H9 (cell line): ENCODE measurements at regions not wholly inside any gene's neighbourhood (a gene's known extent, or its start where the extent isn't known, plus 50 kb on each side); places are given as distances from the start of the nearest gene placed in this dataset.

Experiments used
- DNase-seq: peaks from one replicate; pipeline ENCODE4 v3.0.0-alpha.2; 2017
- H2AFZ ChIP-seq: one replicate; pipeline ENCODE4 v1.6.1; 2013; ENCODE audit warnings: mild to moderate bottlenecking, low read length, control low read depth, moderate library complexity
- H2AK5ac ChIP-seq: 2 replicates; pipeline ENCODE4 v1.6.1; 2013; ENCODE audit warnings: low read length, control low read depth, mixed read lengths; ENCODE audit not compliant: insufficient read length
- H2BK120ac ChIP-seq: one replicate; pipeline ENCODE4 v1.6.1; 2013; ENCODE audit warnings: low read depth, mild to moderate bottlenecking, low read length, control low read depth, inconsistent platforms; ENCODE audit not compliant: poor library complexity, severe bottlenecking
- H2BK12ac ChIP-seq: 2 replicates; pipeline ENCODE4 v1.6.1; 2013; ENCODE audit warnings: low read length, control low read depth, mixed read lengths, low read depth; ENCODE audit not compliant: insufficient read length
- H2BK15ac ChIP-seq: 2 replicates; pipeline ENCODE4 v1.6.1; 2013; ENCODE audit warnings: low read depth, low read length, control low read depth
- H2BK20ac ChIP-seq: one replicate; pipeline ENCODE4 v1.6.1; 2013; ENCODE audit warnings: low read depth, mild to moderate bottlenecking, low read length, control low read depth, inconsistent platforms; ENCODE audit not compliant: poor library complexity, severe bottlenecking
- H2BK5ac ChIP-seq: 2 replicates; pipeline ENCODE4 v1.6.1; 2013; ENCODE audit warnings: low read length, control low read depth, mixed read lengths; ENCODE audit not compliant: insufficient read length
- H3K14ac ChIP-seq: 2 replicates; pipeline ENCODE4 v1.6.1; 2013; ENCODE audit warnings: low read length, control low read depth; ENCODE audit not compliant: insufficient read depth
- H3K18ac ChIP-seq: 2 replicates; pipeline ENCODE4 v1.6.1; 2013; ENCODE audit warnings: low read depth, mild to moderate bottlenecking, mixed read lengths, low read length, control low read depth; ENCODE audit not compliant: insufficient read length
- H3K23ac ChIP-seq: 2 replicates; pipeline ENCODE4 v1.6.1; 2013; ENCODE audit warnings: low read length, control low read depth, mixed read lengths, low read depth; ENCODE audit not compliant: insufficient read length
- H3K23me2 ChIP-seq: 2 replicates; pipeline ENCODE4 v1.6.1; 2013; ENCODE audit warnings: low read depth, mild to moderate bottlenecking, mixed read lengths, low read length, control low read depth; ENCODE audit not compliant: insufficient read length, poor library complexity, severe bottlenecking
- H3K27ac ChIP-seq: 2 replicates; pipeline ENCODE4 v1.5.1; 2013; ENCODE audit warnings: low read length, control low read depth, mixed read lengths, low read depth; ENCODE audit not compliant: insufficient read length
- H3K27me3 ChIP-seq: 2 replicates; pipeline ENCODE4 v1.6.1; 2013; ENCODE audit warnings: low read length, control low read depth, inconsistent platforms; ENCODE audit not compliant: insufficient read depth
- H3K4ac ChIP-seq: 2 replicates; pipeline ENCODE4 v1.6.1; 2013; ENCODE audit warnings: low read depth, mild to moderate bottlenecking, control low read depth, inconsistent platforms, low read length, moderate library complexity
- H3K4me1 ChIP-seq: 2 replicates; pipeline ENCODE4 v1.6.1; 2013; ENCODE audit warnings: low read length, control low read depth, inconsistent platforms; ENCODE audit not compliant: insufficient read depth
- H3K4me2 ChIP-seq: 2 replicates; pipeline ENCODE4 v1.6.1; 2013; ENCODE audit warnings: low read length, control low read depth, mixed read lengths; ENCODE audit not compliant: insufficient read length, insufficient read depth
- H3K56ac ChIP-seq: 2 replicates; pipeline ENCODE4 v1.6.1; 2013; ENCODE audit warnings: low read depth, mild to moderate bottlenecking, mixed read lengths, low read length, control low read depth; ENCODE audit not compliant: insufficient read length
- H3K79me1 ChIP-seq: 2 replicates; pipeline ENCODE4 v1.6.1; 2013; ENCODE audit warnings: low read depth, mild to moderate bottlenecking, moderate library complexity, low read length, control low read depth, inconsistent platforms; ENCODE audit not compliant: insufficient read depth, poor library complexity, severe bottlenecking
- H3K79me2 ChIP-seq: 2 replicates; pipeline ENCODE4 v1.6.1; 2013; ENCODE audit warnings: low read length, control low read depth, inconsistent platforms; ENCODE audit not compliant: insufficient read depth
- H3K9ac ChIP-seq: 2 replicates; pipeline ENCODE4 v1.6.1; 2013; ENCODE audit warnings: low read length, control low read depth, mixed read lengths; ENCODE audit not compliant: insufficient read length; ENCODE audit errors: extremely low read depth
- H3K9me3 ChIP-seq: one replicate; pipeline ENCODE4 v1.6.1; 2013; ENCODE audit warnings: low read depth, low read length, inconsistent platforms; ENCODE audit not compliant: control insufficient read depth
- H3T11ph ChIP-seq: one replicate; pipeline ENCODE4 v1.6.1; 2013; ENCODE audit warnings: mild to moderate bottlenecking, low read length, control low read depth, inconsistent platforms
- H4K20me1 ChIP-seq: one replicate; pipeline ENCODE4 v1.6.1; 2013; ENCODE audit not compliant: control insufficient read depth, insufficient read length, insufficient read depth
- H4K5ac ChIP-seq: 2 replicates; pipeline ENCODE4 v1.6.1; 2013; ENCODE audit warnings: low read depth, mild to moderate bottlenecking, mixed read lengths, low read length, control low read depth; ENCODE audit not compliant: insufficient read length
- H4K8ac ChIP-seq: replicated peaks from 2 replicates; pipeline ENCODE4 v1.6.1; 2013; ENCODE audit warnings: low read length, control low read depth, mixed read lengths, low read depth; ENCODE audit not compliant: insufficient read length
- H4K91ac ChIP-seq: 2 replicates; pipeline ENCODE4 v1.6.1; 2013; ENCODE audit warnings: low read depth, mild to moderate bottlenecking, moderate library complexity, mixed read lengths, low read length, control low read depth; ENCODE audit not compliant: insufficient read length
- H3K27ac Mint-ChIP-seq, 3 experiments: 2 replicates in 2 of 3; 3 replicates in 1 of 3; pipeline ENCODE4 v1.8.0; 2020 to 2021; ENCODE audit warnings: mixed read lengths in 3 of 3, mild to moderate bottlenecking in 1 of 3, moderate library complexity in 1 of 3
- H3K27me3 Mint-ChIP-seq: 2 replicates; pipeline ENCODE4 v1.8.0; 2021; ENCODE audit warnings: low read depth, mild to moderate bottlenecking, moderate library complexity, mixed read lengths
- H3K36me3 Mint-ChIP-seq, 3 experiments: 2 replicates in 2 of 3; 3 replicates in 1 of 3; pipeline ENCODE4 v1.8.0; 2020 to 2021; ENCODE audit warnings: low read depth in 3 of 3, mixed read lengths in 3 of 3; ENCODE audit not compliant: insufficient read depth in 1 of 3
- H3K4me1 Mint-ChIP-seq, 2 experiments: 2 replicates each; pipeline ENCODE4 v1.8.0; 2020; ENCODE audit warnings: mixed read lengths in 2 of 2
- H3K4me3 Mint-ChIP-seq, 2 experiments: 2 replicates in 1 of 2; 3 replicates in 1 of 2; pipeline ENCODE4 v1.8.0; 2020 to 2021; ENCODE audit warnings: mild to moderate bottlenecking in 2 of 2, mixed read lengths in 2 of 2, moderate library complexity in 1 of 2
- H3K9me3 Mint-ChIP-seq, 2 experiments: 2 replicates in 1 of 2; 3 replicates in 1 of 2; pipeline ENCODE4 v1.8.0; 2020; ENCODE audit warnings: mild to moderate bottlenecking in 2 of 2, mixed read lengths in 2 of 2, moderate library complexity in 1 of 2
- WGBS: extraction: QIAGEN DNeasy Blood & Tissue Kit; methylation state at CpG from one replicate; pipeline ENCODE4 v1.1.7; 2013; ENCODE audit warnings: missing lambda C conversion rate, low lambda C conversion rate, mixed read lengths; ENCODE audit not compliant: insufficient read length; ENCODE audit errors: extremely low coverage; 5-methylcytosine and 5-hydroxymethylcytosine counted together
- TF ChIP-seq, protein P1 (sequence below): fragments of 200-600 bp; sonication (generic); conservative IDR thresholded peaks from 3 replicates; pipeline ENCODE4 v1.8.0; 2021; ENCODE audit warnings: antibody characterized with exemption, mild to moderate bottlenecking

DNA sequence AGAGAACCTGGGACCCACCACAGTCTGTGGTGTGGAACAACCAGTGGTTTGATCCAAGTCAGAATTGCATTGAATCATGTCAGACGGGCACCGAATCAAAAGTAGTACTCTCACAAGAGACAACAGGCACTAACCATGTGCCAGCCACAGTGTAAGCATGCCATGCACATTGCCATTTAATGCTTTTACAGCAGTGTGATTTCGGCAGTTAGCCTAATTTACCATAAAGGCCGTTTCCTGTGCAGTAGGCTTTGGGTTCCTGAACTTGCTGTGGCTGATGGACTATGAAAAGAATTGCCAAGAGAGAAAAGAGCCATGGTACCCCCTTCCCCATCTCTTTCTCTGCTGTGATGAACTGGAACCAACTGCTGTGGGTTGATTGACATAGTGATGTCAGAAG, 540.6 kb downstream of the EBF1 start:
- H3K23me2 ChIP-seq, result no peaks in the 10 kb centered on the region
- no CpG with 5 or more reads among the region's 4 CpGs for WGBS
- no peaks in the 10 kb centered on the region for H3K79me1 ChIP-seq
- H2BK12ac ChIP-seq, result no peak overlapping the region
- H3K23ac ChIP-seq, result no peak overlapping the region
- no peak for DNase-seq
- H3K4me3 Mint-ChIP-seq, result no peak overlapping the region
- no peak overlapping the region for H2BK120ac ChIP-seq
- no peak overlapping the region for H2BK15ac ChIP-seq
- H2AFZ ChIP-seq, result no peak overlapping the region
- H3K4me1 Mint-ChIP-seq, result peaks cover 9 to 13% of the 10 kb centered on the region in 2 experiments
- no peaks in the 10 kb centered on the region for H4K20me1 ChIP-seq
- H4K91ac ChIP-seq, result no peak overlapping the region
- H3K4ac ChIP-seq, result no peak overlapping the region
- TF ChIP-seq, protein P1, sequence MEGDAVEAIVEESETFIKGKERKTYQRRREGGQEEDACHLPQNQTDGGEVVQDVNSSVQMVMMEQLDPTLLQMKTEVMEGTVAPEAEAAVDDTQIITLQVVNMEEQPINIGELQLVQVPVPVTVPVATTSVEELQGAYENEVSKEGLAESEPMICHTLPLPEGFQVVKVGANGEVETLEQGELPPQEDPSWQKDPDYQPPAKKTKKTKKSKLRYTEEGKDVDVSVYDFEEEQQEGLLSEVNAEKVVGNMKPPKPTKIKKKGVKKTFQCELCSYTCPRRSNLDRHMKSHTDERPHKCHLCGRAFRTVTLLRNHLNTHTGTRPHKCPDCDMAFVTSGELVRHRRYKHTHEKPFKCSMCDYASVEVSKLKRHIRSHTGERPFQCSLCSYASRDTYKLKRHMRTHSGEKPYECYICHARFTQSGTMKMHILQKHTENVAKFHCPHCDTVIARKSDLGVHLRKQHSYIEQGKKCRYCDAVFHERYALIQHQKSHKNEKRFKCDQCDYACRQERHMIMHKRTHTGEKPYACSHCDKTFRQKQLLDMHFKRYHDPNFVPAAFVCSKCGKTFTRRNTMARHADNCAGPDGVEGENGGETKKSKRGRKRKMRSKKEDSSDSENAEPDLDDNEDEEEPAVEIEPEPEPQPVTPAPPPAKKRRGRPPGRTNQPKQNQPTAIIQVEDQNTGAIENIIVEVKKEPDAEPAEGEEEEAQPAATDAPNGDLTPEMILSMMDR, result no peak
- H2BK5ac ChIP-seq, result no peak overlapping the region
- no peak overlapping the region for H3K9ac ChIP-seq
- H3K56ac ChIP-seq, result no peak overlapping the region
- H3K27me3 Mint-ChIP-seq, result peaks cover 1% of the 10 kb centered on the region
- H3K4me2 ChIP-seq, result no peak overlapping the region
- H3K36me3 Mint-ChIP-seq, result no peaks in the 10 kb centered on the region
- no peaks in the 10 kb centered on the region for H3K9me3 ChIP-seq
- H3K9me3 Mint-ChIP-seq, result no peaks in the 10 kb centered on the region
- H3K79me2 ChIP-seq, result no peaks in the 10 kb centered on the region
- H2AK5ac ChIP-seq, result no peak overlapping the region
- no peak overlapping the region for H3K27ac ChIP-seq
- no peak overlapping the region for H3K14ac ChIP-seq
- H3T11ph ChIP-seq, result no peak overlapping the region
- no peak overlapping the region for H4K5ac ChIP-seq
- H2BK20ac ChIP-seq, result no peak overlapping the region
- H3K27me3 ChIP-seq, result no peaks in the 10 kb centered on the region
- no peak overlapping the region for H3K27ac Mint-ChIP-seq
- no peak overlapping the region for H4K8ac ChIP-seq
- H3K4me1 ChIP-seq, result peaks cover 3% of the 10 kb centered on the region; the same call in 1 of the 2 replicates
- H3K18ac ChIP-seq, result no peak overlapping the region
